HEK293 (cell line): ENCODE measurements at regions not wholly inside any gene's neighbourhood (a gene's known extent, or its start where the extent isn't known, plus 50 kb on each side); places are given as distances from the start of the nearest gene placed in this dataset.

Experiments used
- CTCF ChIA-PET: fragments of 350-600 bp; formaldehyde crosslinking; extraction: SDS; loops from one replicate; lab custom pipeline; 2021; ENCODE audit warnings: antibody characterized with exemption; lab: Yijun Ruan, JAX
- POLR2A ChIA-PET: fragments of 300-600 bp; formaldehyde crosslinking; extraction: SDS; loops from one replicate; lab custom pipeline; 2020; ENCODE audit warnings: antibody characterized with exemption, inconsistent platforms; lab: Yijun Ruan, JAX
- H3K27ac ChIP-seq: fragments of 200-500 bp; sonication (Bioruptor generic); 2 replicates; pipeline ENCODE4 v1.5.1; 2014; ENCODE audit warnings: low read depth, low read length, control low read depth, inconsistent platforms; ENCODE audit errors: extremely low read depth
- H3K36me3 ChIP-seq, 2 experiments: fragments of 200-500 bp in 1 of 2; sonication (Bioruptor generic) in 1 of 2; 1 replicate in 1 of 2; 2 replicates in 1 of 2; pipeline ENCODE4 v1.5.1; 2014 to 2017; ENCODE audit warnings: inconsistent platforms in 2 of 2, low read length in 2 of 2; ENCODE audit not compliant: control insufficient read depth in 2 of 2, insufficient read depth in 1 of 2
- H3K4me1 ChIP-seq: fragments of 200-500 bp; sonication (Bioruptor generic); 2 replicates; pipeline ENCODE4 v1.5.1; 2014; ENCODE audit warnings: mild to moderate bottlenecking, low read length, inconsistent platforms; ENCODE audit not compliant: control insufficient read depth, insufficient read depth
- H3K4me3 ChIP-seq: 2 replicates; pipeline ENCODE4 v1.5.1; 2011; ENCODE audit warnings: low read depth, mild to moderate bottlenecking, control low read depth, low read length, moderate library complexity
- H3K9me3 ChIP-seq: fragments of 200-500 bp; sonication (Bioruptor generic); 2 replicates; pipeline ENCODE4 v1.5.1; 2014; ENCODE audit warnings: low read depth, low read length, inconsistent platforms; ENCODE audit not compliant: control insufficient read depth, insufficient read depth
- HOXA7 ChIP-seq: sonication (generic); formaldehyde crosslinking; IDR thresholded peaks from 2 replicates; pipeline ENCODE4 v1.8.1; 2022; ENCODE audit warnings: missing genetic modification reagents, borderline replicate concordance
- KLF10 ChIP-seq: fragments of 450-650 bp; IDR thresholded peaks from 2 replicates; pipeline ENCODE4 v1.5.1; 2018; ENCODE audit warnings: missing biosample characterization, mild to moderate bottlenecking, missing genetic modification characterization
- ZFP41 ChIP-seq: fragments of 450-650 bp; formaldehyde crosslinking; IDR thresholded peaks from 2 replicates; pipeline ENCODE4 v1.5.1; 2016; ENCODE audit warnings: missing biosample characterization, missing genetic modification characterization, borderline replicate concordance
- ZNF140 ChIP-seq: fragments of 450-650 bp; formaldehyde crosslinking; IDR thresholded peaks from 2 replicates; pipeline ENCODE4 v1.5.1; 2016; ENCODE audit warnings: missing biosample characterization, missing genetic modification characterization
- ZNF202 ChIP-seq: fragments of 450-650 bp; formaldehyde crosslinking; IDR thresholded peaks from 2 replicates; pipeline ENCODE4 v1.5.1; 2016; ENCODE audit warnings: missing biosample characterization, missing genetic modification characterization, borderline replicate concordance
- ZNF391 ChIP-seq: fragments of 450-650 bp; formaldehyde crosslinking; IDR thresholded peaks from 2 replicates; pipeline ENCODE4 v1.5.1; 2016; ENCODE audit warnings: low read depth, missing biosample characterization, missing genetic modification characterization, borderline replicate concordance
- ZNF529 ChIP-seq: fragments of 450-650 bp; formaldehyde crosslinking; IDR thresholded peaks from 2 replicates; pipeline ENCODE4 v1.5.1; 2017; ENCODE audit warnings: missing genetic modification characterization, missing biosample characterization; ENCODE audit not compliant: insufficient replicate concordance
- ZNF549 ChIP-seq: fragments of 450-650 bp; IDR thresholded peaks from 2 replicates; pipeline ENCODE4 v1.5.1; 2018; ENCODE audit warnings: missing biosample characterization, missing genetic modification characterization, mild to moderate bottlenecking, inconsistent platforms, moderate library complexity
- ZNF555 ChIP-seq: fragments of 450-650 bp; formaldehyde crosslinking; conservative IDR thresholded peaks from 2 replicates; pipeline ENCODE4 v1.5.1; 2017; ENCODE audit warnings: missing biosample characterization, mild to moderate bottlenecking, missing genetic modification characterization, inconsistent platforms
- ZNF626 ChIP-seq: fragments of 450-650 bp; sonication (Bioruptor Pico); formaldehyde crosslinking; IDR thresholded peaks from 2 replicates; pipeline ENCODE4 v1.5.1; 2018; ENCODE audit warnings: missing biosample characterization, missing genetic modification characterization, inconsistent platforms
- ZNF629 ChIP-seq: fragments of 450-650 bp; formaldehyde crosslinking; IDR thresholded peaks from 2 replicates; pipeline ENCODE4 v1.5.1; 2017; ENCODE audit warnings: missing biosample characterization, missing genetic modification characterization
- ZNF768 ChIP-seq: fragments of 450-650 bp; formaldehyde crosslinking; IDR thresholded peaks from 2 replicates; pipeline ENCODE4 v1.5.1; 2018; ENCODE audit warnings: missing biosample characterization, mild to moderate bottlenecking, missing genetic modification characterization
- ZNF843 ChIP-seq: fragments of 450-650 bp; formaldehyde crosslinking; IDR thresholded peaks from 2 replicates; pipeline ENCODE4 v1.5.1; 2016; ENCODE audit warnings: missing biosample characterization, missing genetic modification characterization
- TF ChIP-seq, protein P1 (sequence below): fragments of 450-650 bp; IDR thresholded peaks from 2 replicates; pipeline ENCODE4 v1.5.1; 2018; ENCODE audit warnings: missing biosample characterization, missing genetic modification characterization
- TF ChIP-seq, protein P2 (sequence below): fragments of 450-650 bp; formaldehyde crosslinking; IDR thresholded peaks from 2 replicates; pipeline ENCODE4 v1.5.1; 2016; ENCODE audit warnings: missing biosample characterization, missing genetic modification characterization
- TF ChIP-seq, protein P3 (sequence below): fragments of 450-650 bp; formaldehyde crosslinking; IDR thresholded peaks from 2 replicates; pipeline ENCODE4 v1.5.1; 2016; ENCODE audit warnings: missing biosample characterization, missing genetic modification characterization, low read depth
- TF ChIP-seq, protein P4 (sequence below): IDR thresholded peaks from 2 replicates; pipeline ENCODE4 v1.6.1; 2011; ENCODE audit warnings: mild to moderate bottlenecking, low read depth, low read length, borderline replicate concordance
- TF ChIP-seq, protein P5 (sequence below): fragments of 450-650 bp; formaldehyde crosslinking; IDR thresholded peaks from 2 replicates; pipeline ENCODE4 v1.5.1; 2016; ENCODE audit warnings: missing biosample characterization, missing genetic modification characterization
- TF ChIP-seq, protein P6 (sequence below): fragments of 450-650 bp; formaldehyde crosslinking; IDR thresholded peaks from 2 replicates; pipeline ENCODE4 v1.5.1; 2017; ENCODE audit warnings: missing biosample characterization, missing genetic modification characterization
- TF ChIP-seq, protein P7 (sequence below): fragments of 450-650 bp; formaldehyde crosslinking; IDR thresholded peaks from 2 replicates; pipeline ENCODE4 v1.5.1; 2016; ENCODE audit warnings: missing biosample characterization, missing genetic modification characterization
- TF ChIP-seq, protein P8 (sequence below): fragments of 450-650 bp; formaldehyde crosslinking; IDR thresholded peaks from 2 replicates; pipeline ENCODE4 v1.5.1; 2016; ENCODE audit warnings: missing biosample characterization, missing genetic modification characterization

DNA sequence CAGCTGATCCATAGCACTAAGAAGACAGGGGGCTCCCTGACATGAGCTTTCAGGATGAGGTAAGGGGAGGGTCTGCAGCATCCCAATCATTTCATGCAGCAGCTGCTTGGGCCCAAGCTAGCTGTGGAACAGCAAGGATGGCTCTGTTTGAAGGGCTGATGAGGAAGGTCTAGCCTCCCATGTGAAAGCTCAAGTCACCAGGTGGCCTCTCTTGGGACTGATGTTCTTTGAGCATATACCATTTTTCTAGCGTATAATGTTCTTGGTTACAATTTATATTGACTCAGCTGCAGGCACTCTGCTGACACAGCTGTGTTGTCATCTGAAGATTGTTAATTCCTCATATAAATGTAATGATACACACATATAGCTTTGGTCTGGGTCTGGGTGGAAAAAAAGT is 87.0 kb downstream of the CD200R1L start (continued):
- TF ChIP-seq ZNF629 (tag by site-specific recombination) (no peak), HOXA7 (CRISPR knock-in tag) (no peak), ZNF626 (tag by site-specific recombination) (no peak), ZNF555 (tag by site-specific recombination) (no peak), ZNF140 (no peak), ZNF549 (no peak), ZNF768 (tag by site-specific recombination) (no peak)
- TF ChIP-seq, protein P1, sequence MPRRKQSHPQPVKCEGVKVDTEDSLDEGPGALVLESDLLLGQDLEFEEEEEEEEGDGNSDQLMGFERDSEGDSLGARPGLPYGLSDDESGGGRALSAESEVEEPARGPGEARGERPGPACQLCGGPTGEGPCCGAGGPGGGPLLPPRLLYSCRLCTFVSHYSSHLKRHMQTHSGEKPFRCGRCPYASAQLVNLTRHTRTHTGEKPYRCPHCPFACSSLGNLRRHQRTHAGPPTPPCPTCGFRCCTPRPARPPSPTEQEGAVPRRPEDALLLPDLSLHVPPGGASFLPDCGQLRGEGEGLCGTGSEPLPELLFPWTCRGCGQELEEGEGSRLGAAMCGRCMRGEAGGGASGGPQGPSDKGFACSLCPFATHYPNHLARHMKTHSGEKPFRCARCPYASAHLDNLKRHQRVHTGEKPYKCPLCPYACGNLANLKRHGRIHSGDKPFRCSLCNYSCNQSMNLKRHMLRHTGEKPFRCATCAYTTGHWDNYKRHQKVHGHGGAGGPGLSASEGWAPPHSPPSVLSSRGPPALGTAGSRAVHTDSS (tag by site-specific recombination) = no peak
- TF ChIP-seq, protein P2, sequence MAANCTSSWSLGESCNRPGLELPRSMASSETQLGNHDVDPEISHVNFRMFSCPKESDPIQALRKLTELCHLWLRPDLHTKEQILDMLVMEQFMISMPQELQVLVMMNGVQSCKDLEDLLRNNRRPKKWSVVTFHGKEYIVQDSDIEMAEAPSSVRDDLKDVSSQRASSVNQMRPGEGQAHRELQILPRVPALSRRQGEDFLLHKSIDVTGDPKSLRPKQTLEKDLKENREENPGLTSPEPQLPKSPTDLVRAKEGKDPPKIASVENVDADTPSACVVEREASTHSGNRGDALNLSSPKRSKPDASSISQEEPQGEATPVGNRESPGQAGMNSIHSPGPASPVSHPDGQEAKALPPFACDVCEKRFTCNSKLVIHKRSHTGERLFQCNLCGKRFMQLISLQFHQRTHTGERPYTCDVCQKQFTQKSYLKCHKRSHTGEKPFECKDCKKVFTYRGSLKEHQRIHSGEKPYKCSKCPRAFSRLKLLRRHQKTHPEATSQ (tag by site-specific recombination) = no peak
- TF ChIP-seq, protein P3, sequence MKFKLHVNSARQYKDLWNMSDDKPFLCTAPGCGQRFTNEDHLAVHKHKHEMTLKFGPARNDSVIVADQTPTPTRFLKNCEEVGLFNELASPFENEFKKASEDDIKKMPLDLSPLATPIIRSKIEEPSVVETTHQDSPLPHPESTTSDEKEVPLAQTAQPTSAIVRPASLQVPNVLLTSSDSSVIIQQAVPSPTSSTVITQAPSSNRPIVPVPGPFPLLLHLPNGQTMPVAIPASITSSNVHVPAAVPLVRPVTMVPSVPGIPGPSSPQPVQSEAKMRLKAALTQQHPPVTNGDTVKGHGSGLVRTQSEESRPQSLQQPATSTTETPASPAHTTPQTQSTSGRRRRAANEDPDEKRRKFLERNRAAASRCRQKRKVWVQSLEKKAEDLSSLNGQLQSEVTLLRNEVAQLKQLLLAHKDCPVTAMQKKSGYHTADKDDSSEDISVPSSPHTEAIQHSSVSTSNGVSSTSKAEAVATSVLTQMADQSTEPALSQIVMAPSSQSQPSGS (tag by site-specific recombination) = no peak

DNA sequence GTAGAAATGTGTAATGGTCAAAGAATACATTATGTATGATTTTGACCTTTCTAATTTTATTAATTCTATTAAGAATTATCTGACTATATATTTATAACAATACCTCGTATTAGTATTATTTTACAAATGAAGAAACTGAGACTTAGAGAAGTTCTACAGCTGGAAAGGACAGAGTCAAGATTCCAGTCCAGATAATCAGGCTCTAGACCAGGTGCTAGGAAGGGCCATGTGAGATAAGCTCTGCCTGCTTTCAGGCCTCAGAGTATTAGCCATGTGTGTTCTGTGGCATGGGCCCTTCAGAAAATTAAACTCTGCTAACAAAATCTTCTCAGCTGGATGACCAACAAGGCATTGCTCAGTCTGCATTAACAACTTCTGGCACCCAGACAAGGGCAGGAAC is 87.5 kb downstream of the CD200R1L start:
- H3K4me3 ChIP-seq = no peak overlapping the region
- POLR2A ChIA-PET = no interaction called here
- no peaks in the 10 kb centered on the region for H3K36me3 ChIP-seq
- CTCF ChIA-PET = no interaction called here
- no peaks in the 10 kb centered on the region for H3K4me1 ChIP-seq
- no peak overlapping the region for H3K27ac ChIP-seq
- H3K9me3 ChIP-seq = no peaks in the 10 kb centered on the region
- no peak for TF ChIP-seq ZFP41 (tag by site-specific recombination)
- TF ChIP-seq, protein P4, sequence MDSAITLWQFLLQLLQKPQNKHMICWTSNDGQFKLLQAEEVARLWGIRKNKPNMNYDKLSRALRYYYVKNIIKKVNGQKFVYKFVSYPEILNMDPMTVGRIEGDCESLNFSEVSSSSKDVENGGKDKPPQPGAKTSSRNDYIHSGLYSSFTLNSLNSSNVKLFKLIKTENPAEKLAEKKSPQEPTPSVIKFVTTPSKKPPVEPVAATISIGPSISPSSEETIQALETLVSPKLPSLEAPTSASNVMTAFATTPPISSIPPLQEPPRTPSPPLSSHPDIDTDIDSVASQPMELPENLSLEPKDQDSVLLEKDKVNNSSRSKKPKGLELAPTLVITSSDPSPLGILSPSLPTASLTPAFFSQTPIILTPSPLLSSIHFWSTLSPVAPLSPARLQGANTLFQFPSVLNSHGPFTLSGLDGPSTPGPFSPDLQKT = no peak
- no peak for TF ChIP-seq ZNF391 (tag by site-specific recombination)
- TF ChIP-seq ZNF529 (tag by site-specific recombination) = no peak
- TF ChIP-seq, protein P5, sequence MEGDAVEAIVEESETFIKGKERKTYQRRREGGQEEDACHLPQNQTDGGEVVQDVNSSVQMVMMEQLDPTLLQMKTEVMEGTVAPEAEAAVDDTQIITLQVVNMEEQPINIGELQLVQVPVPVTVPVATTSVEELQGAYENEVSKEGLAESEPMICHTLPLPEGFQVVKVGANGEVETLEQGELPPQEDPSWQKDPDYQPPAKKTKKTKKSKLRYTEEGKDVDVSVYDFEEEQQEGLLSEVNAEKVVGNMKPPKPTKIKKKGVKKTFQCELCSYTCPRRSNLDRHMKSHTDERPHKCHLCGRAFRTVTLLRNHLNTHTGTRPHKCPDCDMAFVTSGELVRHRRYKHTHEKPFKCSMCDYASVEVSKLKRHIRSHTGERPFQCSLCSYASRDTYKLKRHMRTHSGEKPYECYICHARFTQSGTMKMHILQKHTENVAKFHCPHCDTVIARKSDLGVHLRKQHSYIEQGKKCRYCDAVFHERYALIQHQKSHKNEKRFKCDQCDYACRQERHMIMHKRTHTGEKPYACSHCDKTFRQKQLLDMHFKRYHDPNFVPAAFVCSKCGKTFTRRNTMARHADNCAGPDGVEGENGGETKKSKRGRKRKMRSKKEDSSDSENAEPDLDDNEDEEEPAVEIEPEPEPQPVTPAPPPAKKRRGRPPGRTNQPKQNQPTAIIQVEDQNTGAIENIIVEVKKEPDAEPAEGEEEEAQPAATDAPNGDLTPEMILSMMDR = no peak
- TF ChIP-seq, protein P6, sequence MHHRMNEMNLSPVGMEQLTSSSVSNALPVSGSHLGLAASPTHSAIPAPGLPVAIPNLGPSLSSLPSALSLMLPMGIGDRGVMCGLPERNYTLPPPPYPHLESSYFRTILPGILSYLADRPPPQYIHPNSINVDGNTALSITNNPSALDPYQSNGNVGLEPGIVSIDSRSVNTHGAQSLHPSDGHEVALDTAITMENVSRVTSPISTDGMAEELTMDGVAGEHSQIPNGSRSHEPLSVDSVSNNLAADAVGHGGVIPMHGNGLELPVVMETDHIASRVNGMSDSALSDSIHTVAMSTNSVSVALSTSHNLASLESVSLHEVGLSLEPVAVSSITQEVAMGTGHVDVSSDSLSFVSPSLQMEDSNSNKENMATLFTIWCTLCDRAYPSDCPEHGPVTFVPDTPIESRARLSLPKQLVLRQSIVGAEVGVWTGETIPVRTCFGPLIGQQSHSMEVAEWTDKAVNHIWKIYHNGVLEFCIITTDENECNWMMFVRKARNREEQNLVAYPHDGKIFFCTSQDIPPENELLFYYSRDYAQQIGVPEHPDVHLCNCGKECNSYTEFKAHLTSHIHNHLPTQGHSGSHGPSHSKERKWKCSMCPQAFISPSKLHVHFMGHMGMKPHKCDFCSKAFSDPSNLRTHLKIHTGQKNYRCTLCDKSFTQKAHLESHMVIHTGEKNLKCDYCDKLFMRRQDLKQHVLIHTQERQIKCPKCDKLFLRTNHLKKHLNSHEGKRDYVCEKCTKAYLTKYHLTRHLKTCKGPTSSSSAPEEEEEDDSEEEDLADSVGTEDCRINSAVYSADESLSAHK (tag by site-specific recombination) = no peak
- no peak for TF ChIP-seq KLF10 (tag by site-specific recombination)
- no peak for TF ChIP-seq ZNF549
- TF ChIP-seq, protein P7, sequence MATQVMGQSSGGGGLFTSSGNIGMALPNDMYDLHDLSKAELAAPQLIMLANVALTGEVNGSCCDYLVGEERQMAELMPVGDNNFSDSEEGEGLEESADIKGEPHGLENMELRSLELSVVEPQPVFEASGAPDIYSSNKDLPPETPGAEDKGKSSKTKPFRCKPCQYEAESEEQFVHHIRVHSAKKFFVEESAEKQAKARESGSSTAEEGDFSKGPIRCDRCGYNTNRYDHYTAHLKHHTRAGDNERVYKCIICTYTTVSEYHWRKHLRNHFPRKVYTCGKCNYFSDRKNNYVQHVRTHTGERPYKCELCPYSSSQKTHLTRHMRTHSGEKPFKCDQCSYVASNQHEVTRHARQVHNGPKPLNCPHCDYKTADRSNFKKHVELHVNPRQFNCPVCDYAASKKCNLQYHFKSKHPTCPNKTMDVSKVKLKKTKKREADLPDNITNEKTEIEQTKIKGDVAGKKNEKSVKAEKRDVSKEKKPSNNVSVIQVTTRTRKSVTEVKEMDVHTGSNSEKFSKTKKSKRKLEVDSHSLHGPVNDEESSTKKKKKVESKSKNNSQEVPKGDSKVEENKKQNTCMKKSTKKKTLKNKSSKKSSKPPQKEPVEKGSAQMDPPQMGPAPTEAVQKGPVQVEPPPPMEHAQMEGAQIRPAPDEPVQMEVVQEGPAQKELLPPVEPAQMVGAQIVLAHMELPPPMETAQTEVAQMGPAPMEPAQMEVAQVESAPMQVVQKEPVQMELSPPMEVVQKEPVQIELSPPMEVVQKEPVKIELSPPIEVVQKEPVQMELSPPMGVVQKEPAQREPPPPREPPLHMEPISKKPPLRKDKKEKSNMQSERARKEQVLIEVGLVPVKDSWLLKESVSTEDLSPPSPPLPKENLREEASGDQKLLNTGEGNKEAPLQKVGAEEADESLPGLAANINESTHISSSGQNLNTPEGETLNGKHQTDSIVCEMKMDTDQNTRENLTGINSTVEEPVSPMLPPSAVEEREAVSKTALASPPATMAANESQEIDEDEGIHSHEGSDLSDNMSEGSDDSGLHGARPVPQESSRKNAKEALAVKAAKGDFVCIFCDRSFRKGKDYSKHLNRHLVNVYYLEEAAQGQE = no peak
- TF ChIP-seq, protein P8, sequence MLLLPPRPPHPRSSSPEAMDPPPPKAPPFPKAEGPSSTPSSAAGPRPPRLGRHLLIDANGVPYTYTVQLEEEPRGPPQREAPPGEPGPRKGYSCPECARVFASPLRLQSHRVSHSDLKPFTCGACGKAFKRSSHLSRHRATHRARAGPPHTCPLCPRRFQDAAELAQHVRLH (tag by site-specific recombination) = no peak
- TF ChIP-seq ZNF843 (tag by site-specific recombination) = no peak
- TF ChIP-seq ZNF202 (tag by site-specific recombination) = no peak
